Loucy (cell line): ENCODE measurements at regions not wholly inside any gene's neighbourhood (a gene's known extent, or its start where the extent isn't known, plus 50 kb on each side); places are given as distances from the start of the nearest gene placed in this dataset.

ENCODE experiments used
- H2AFZ ChIP-seq: fragments of 200-600 bp; sonication (generic); 2 replicates; pipeline ENCODE4 v1.6.0; 2016; ENCODE audit warnings: antibody characterized with exemption, mild to moderate bottlenecking, low read length, moderate library complexity
- H3F3A ChIP-seq: fragments of 200-600 bp; 2 replicates; pipeline ENCODE4 v1.6.0; 2016; ENCODE audit warnings: antibody characterized with exemption, low read depth, mild to moderate bottlenecking
- H3K27me3 ChIP-seq: fragments of 200-600 bp; sonication (generic); 2 replicates; pipeline ENCODE4 v1.6.1; 2014; ENCODE audit warnings: low read length, mild to moderate bottlenecking; ENCODE audit not compliant: insufficient read depth, poor library complexity, severe bottlenecking
- H3K36me3 ChIP-seq: fragments of 200-600 bp; sonication (generic); 2 replicates; pipeline ENCODE4 v1.6.1; 2016; ENCODE audit warnings: low read length; ENCODE audit not compliant: insufficient read depth
- H3K4me1 ChIP-seq: fragments of 200-600 bp; sonication (generic); 2 replicates; pipeline ENCODE4 v1.5.1; 2014; ENCODE audit warnings: low read length, mild to moderate bottlenecking; ENCODE audit not compliant: insufficient read depth, poor library complexity, severe bottlenecking
- H3K4me2 ChIP-seq: fragments of 200-600 bp; sonication (generic); 2 replicates; pipeline ENCODE4 v1.6.0; 2014; ENCODE audit warnings: antibody characterized with exemption, low read length, low read depth, mild to moderate bottlenecking; ENCODE audit not compliant: poor library complexity, severe bottlenecking
- H3K4me3 ChIP-seq: fragments of 200-600 bp; sonication (generic); 2 replicates; pipeline ENCODE4 v1.5.1; 2014; ENCODE audit warnings: low read length, mild to moderate bottlenecking, mixed read lengths; ENCODE audit not compliant: poor library complexity, severe bottlenecking
- H3K79me2 ChIP-seq: fragments of 200-600 bp; sonication (generic); 2 replicates; pipeline ENCODE4 v1.6.1; 2014; ENCODE audit warnings: low read length; ENCODE audit not compliant: insufficient read depth
- H3K9ac ChIP-seq: fragments of 200-600 bp; sonication (generic); 2 replicates; pipeline ENCODE4 v1.6.0; 2014; ENCODE audit warnings: mild to moderate bottlenecking, low read depth, low read length, moderate library complexity; ENCODE audit not compliant: poor library complexity, severe bottlenecking
- H3K9me2 ChIP-seq: fragments of 200-600 bp; sonication (generic); replicated peaks from 2 replicates; pipeline ENCODE4 v1.6.1; 2016; ENCODE audit warnings: low read depth, low read length, mixed read lengths
- H3K9me3 ChIP-seq: fragments of 200-600 bp; sonication (generic); 2 replicates; pipeline ENCODE4 v1.6.1; 2014; ENCODE audit warnings: mild to moderate bottlenecking, antibody characterized with exemption, low read length, low read depth; ENCODE audit not compliant: insufficient read depth
- H4K20me1 ChIP-seq: fragments of 200-600 bp; sonication (generic); 2 replicates; pipeline ENCODE4 v1.6.0; 2014; ENCODE audit warnings: antibody characterized with exemption, low read length, mild to moderate bottlenecking; ENCODE audit not compliant: insufficient read depth, poor library complexity, severe bottlenecking
- EZH2phosphoT487 ChIP-seq: fragments of 200-600 bp; IDR thresholded peaks from 2 replicates; pipeline ENCODE4 v1.6.1; 2018; ENCODE audit warnings: antibody characterized with exemption, mild to moderate bottlenecking, moderate library complexity, borderline replicate concordance
- TF ChIP-seq, protein P1 (sequence below): fragments of 200-600 bp; sonication (generic); conservative IDR thresholded peaks from 2 replicates; pipeline ENCODE4 v1.5.1; 2014; ENCODE audit warnings: mild to moderate bottlenecking, antibody characterized with exemption, low read length

GRCh38 chr11:33560729-33561128 lies 139.9 kb downstream of the C11orf91 start:
- H3K27me3 ChIP-seq = no peaks in the 10 kb centered on the region
- no peaks in the 10 kb centered on the region for H4K20me1 ChIP-seq
- H3K9me2 ChIP-seq = no peaks in the 10 kb centered on the region
- no peak overlapping the region for H3K9ac ChIP-seq
- H3K79me2 ChIP-seq = no peaks in the 10 kb centered on the region
- no peaks in the 10 kb centered on the region for H3F3A ChIP-seq
- no peak overlapping the region for H3K4me3 ChIP-seq
- H3K4me2 ChIP-seq = no peak overlapping the region
- H2AFZ ChIP-seq = no peak overlapping the region
- no peaks in the 10 kb centered on the region for H3K36me3 ChIP-seq
- no peaks in the 10 kb centered on the region for H3K4me1 ChIP-seq
- no peaks in the 10 kb centered on the region for H3K9me3 ChIP-seq
- TF ChIP-seq, protein P1, sequence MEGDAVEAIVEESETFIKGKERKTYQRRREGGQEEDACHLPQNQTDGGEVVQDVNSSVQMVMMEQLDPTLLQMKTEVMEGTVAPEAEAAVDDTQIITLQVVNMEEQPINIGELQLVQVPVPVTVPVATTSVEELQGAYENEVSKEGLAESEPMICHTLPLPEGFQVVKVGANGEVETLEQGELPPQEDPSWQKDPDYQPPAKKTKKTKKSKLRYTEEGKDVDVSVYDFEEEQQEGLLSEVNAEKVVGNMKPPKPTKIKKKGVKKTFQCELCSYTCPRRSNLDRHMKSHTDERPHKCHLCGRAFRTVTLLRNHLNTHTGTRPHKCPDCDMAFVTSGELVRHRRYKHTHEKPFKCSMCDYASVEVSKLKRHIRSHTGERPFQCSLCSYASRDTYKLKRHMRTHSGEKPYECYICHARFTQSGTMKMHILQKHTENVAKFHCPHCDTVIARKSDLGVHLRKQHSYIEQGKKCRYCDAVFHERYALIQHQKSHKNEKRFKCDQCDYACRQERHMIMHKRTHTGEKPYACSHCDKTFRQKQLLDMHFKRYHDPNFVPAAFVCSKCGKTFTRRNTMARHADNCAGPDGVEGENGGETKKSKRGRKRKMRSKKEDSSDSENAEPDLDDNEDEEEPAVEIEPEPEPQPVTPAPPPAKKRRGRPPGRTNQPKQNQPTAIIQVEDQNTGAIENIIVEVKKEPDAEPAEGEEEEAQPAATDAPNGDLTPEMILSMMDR = no peak
- no peak for TF ChIP-seq EZH2phosphoT487

- TF ChIP-seq EZH2phosphoT487 = no peak
- TF ChIP-seq, protein P1 = no peak
- Histone ChIP-seq H2AFZ (no peak overlapping the region), H3K36me3 (no peaks in the 10 kb centered on the region), H3K4me1 (no peaks in the 10 kb centered on the region), H3K4me3 (no peak overlapping the region), H4K20me1 (no peaks in the 10 kb centered on the region), H3K79me2 (no peaks in the 10 kb centered on the region), H3K9ac (no peak overlapping the region), H3K9me2 (no peaks in the 10 kb centered on the region), H3F3A (no peaks in the 10 kb centered on the region), H3K4me2 (no peak overlapping the region), H3K27me3 (no peaks in the 10 kb centered on the region), H3K9me3 (no peaks in the 10 kb centered on the region)
These were observed 141.1 kb downstream of the C11orf91 start for GRCh38 chr11:33559567-33559966.

- H3F3A ChIP-seq = no peaks in the 10 kb centered on the region
- H3K4me1 ChIP-seq = no peaks in the 10 kb centered on the region
- H3K79me2 ChIP-seq = no peaks in the 10 kb centered on the region
- H3K9me3 ChIP-seq = no peaks in the 10 kb centered on the region
- H3K36me3 ChIP-seq = no peaks in the 10 kb centered on the region
- no peak for TF ChIP-seq EZH2phosphoT487
- TF ChIP-seq, protein P1 = no peak
- no peak overlapping the region for H3K9ac ChIP-seq
- no peak overlapping the region for H3K4me3 ChIP-seq
- H4K20me1 ChIP-seq = no peaks in the 10 kb centered on the region
- H3K4me2 ChIP-seq = no peak overlapping the region
- no peak overlapping the region for H2AFZ ChIP-seq
- H3K9me2 ChIP-seq = no peaks in the 10 kb centered on the region
- H3K27me3 ChIP-seq = no peaks in the 10 kb centered on the region
These were observed 142.5 kb downstream of the C11orf91 start for GRCh38 chr11:33558097-33558496.
